Testis (tissue), 2 donors: ENCODE measurements at regions not wholly inside any gene's neighbourhood (a gene's known extent, or its start where the extent isn't known, plus 50 kb on each side); places are given as distances from the start of the nearest gene placed in this dataset.

ENCODE experiments used
- CTCF ChIP-seq, 3 experiments: fragments of 450-650 bp in 2 of 3; fragments of 200-600 bp in 1 of 3; sonication (generic) in 1 of 3; IDR thresholded peaks; one replicate each; pipeline ENCODE4 v1.5.1; 2016 to 2019; ENCODE audit warnings: antibody characterized with exemption in 3 of 3, mild to moderate bottlenecking in 2 of 3, moderate library complexity in 1 of 3
- POLR2A ChIP-seq: fragments of 450-650 bp; IDR thresholded peaks from one replicate; pipeline ENCODE4 v1.6.1; 2017; ENCODE audit warnings: antibody characterized with exemption, mild to moderate bottlenecking, moderate library complexity

- TF ChIP-seq CTCF (IDR thresholded peaks at IDR 0.05) (no peak), POLR2A (no peak)
Measured at GRCh38 chr17:27239584-27239983, 54.3 kb upstream of the WSB1 start.
